NB4 (cell line): ENCODE measurements at regions not wholly inside any gene's neighbourhood (a gene's known extent, or its start where the extent isn't known, plus 50 kb on each side); places are given as distances from the start of the nearest gene placed in this dataset.
"Not testable (repeated sequence)": the region's sequence is repeated elsewhere in the genome, so short reads cannot be mapped to it uniquely, and the experiment has no call there.

ENCODE experiments used
- DNase-seq: peaks from one replicate; pipeline ENCODE4 v3.0.0; 2010; ENCODE audit warnings: low read depth
- H3K4me3 ChIP-seq: one replicate; pipeline ENCODE4 v1.5.1; 2011; ENCODE audit warnings: mild to moderate bottlenecking, low read depth, low read length, moderate library complexity
- CTCF ChIP-seq: IDR thresholded peaks from one replicate; pipeline ENCODE4 v1.5.1; 2012; ENCODE audit warnings: low read depth, low read length
- MAX ChIP-seq: IDR thresholded peaks from 2 replicates; pipeline ENCODE4 v1.6.1; 2011; ENCODE audit warnings: low read depth, low read length
- MYC ChIP-seq: IDR thresholded peaks from 2 replicates; pipeline ENCODE4 v1.6.1; 2011; ENCODE audit warnings: low read depth, low read length
- POLR2A ChIP-seq: IDR thresholded peaks from 2 replicates; pipeline ENCODE4 v1.6.1; 2011; ENCODE audit warnings: mild to moderate bottlenecking; ENCODE audit not compliant: insufficient read length; ENCODE audit errors: extremely low read depth

GRCh38 chr20:16828666-16829305, 80.6 kb downstream of the OTOR start:
- DNase-seq, result no peak
- H3K4me3 ChIP-seq, result no peak overlapping the region
- no peak for TF ChIP-seq POLR2A
- TF ChIP-seq CTCF, result no peak
- TF ChIP-seq MYC, result no peak
- no peak for TF ChIP-seq MAX

- DNase-seq, H3K4me3 ChIP-seq: not testable (repeated sequence)
Measured at GRCh38 chr20:16835690-16836089, 87.5 kb downstream of the OTOR start.

- TF ChIP-seq MAX (no peak), MYC (no peak), CTCF (no peak), POLR2A (no peak)
- no peak for DNase-seq
- H3K4me3 ChIP-seq, result no peak overlapping the region
Measured at GRCh38 chr20:16842486-16843120, 94.4 kb downstream of the OTOR start.

- no peak for DNase-seq
- H3K4me3 ChIP-seq, result no peak overlapping the region
- no peak for TF ChIP-seq POLR2A
Measured at GRCh38 chr20:16844406-16844805, 96.2 kb downstream of the OTOR start.

- TF ChIP-seq CTCF, result no peak
- TF ChIP-seq POLR2A, result no peak
- TF ChIP-seq MAX, result no peak
- no peak for TF ChIP-seq MYC
- DNase-seq, result no peak
- no peak overlapping the region for H3K4me3 ChIP-seq
Measured at GRCh38 chr20:16846006-16846405, 97.8 kb downstream of the OTOR start.

GRCh38 chr20:16848061-16848460, 99.9 kb downstream of the OTOR start:
- no peak for DNase-seq
- H3K4me3 ChIP-seq, result no peak overlapping the region
- TF ChIP-seq POLR2A (no peak), CTCF (no peak), MYC (no peak), MAX (no peak)

- no peak for DNase-seq
- no peak for TF ChIP-seq CTCF
- TF ChIP-seq MAX, result no peak
- no peak for TF ChIP-seq POLR2A
- no peak for TF ChIP-seq MYC
Measured at GRCh38 chr20:16848526-16848925, 100.4 kb downstream of the OTOR start.

More at GRCh38 chr20:16848526-16848925, 100.4 kb downstream of the OTOR start:
- no peak overlapping the region for H3K4me3 ChIP-seq
